ENCODE measurements at regions not wholly inside any gene's neighbourhood (a gene's known extent, or its start where the extent isn't known, plus 50 kb on each side); places are given as distances from the start of the nearest gene placed in this dataset.
"Not testable (repeated sequence)": the region's sequence is repeated elsewhere in the genome, so short reads cannot be mapped to it uniquely, and the experiment has no call there.

GRCh38 chr4:188377816-188378215 is 238.6 kb downstream of the TRIML1 start:
- DNase-seq: no peak

- no peak for DNase-seq
Observed at GRCh38 chr4:188383180-188383579, 243.9 kb downstream of the TRIML1 start.

- DNase-seq: no peak
Observed at GRCh38 chr4:188387179-188387791, 248.0 kb downstream of the TRIML1 start.

GRCh38 chr4:188391349-188391748 is 252.1 kb downstream of the TRIML1 start:
- DNase-seq: not testable (repeated sequence)

- no peak for DNase-seq
Observed at GRCh38 chr4:188396037-188396436, 256.8 kb downstream of the TRIML1 start.

- DNase-seq: no peak
Observed at GRCh38 chr4:188399834-188400233, 260.6 kb downstream of the TRIML1 start.

GRCh38 chr4:188400451-188400850 is 261.2 kb downstream of the TRIML1 start:
- no peak for DNase-seq

GRCh38 chr4:188403272-188403671 is 264.0 kb downstream of the TRIML1 start:
- DNase-seq: no peak

GRCh38 chr4:188405071-188405835 is 266.0 kb downstream of the TRIML1 start:
- DNase-seq: not testable (repeated sequence)

GRCh38 chr4:188408244-188409030 is 269.2 kb downstream of the TRIML1 start:
- DNase-seq: no peak

- no peak for DNase-seq
Observed at GRCh38 chr4:188409851-188410250, 270.6 kb downstream of the TRIML1 start.

- no peak for DNase-seq
Observed at GRCh38 chr4:188411805-188412204, 272.6 kb downstream of the TRIML1 start.

GRCh38 chr4:188412499-188412898 is 273.3 kb downstream of the TRIML1 start:
- DNase-seq: no peak

GRCh38 chr4:188414441-188414840 is 275.2 kb downstream of the TRIML1 start:
- no peak for DNase-seq

GRCh38 chr4:188417181-188417580 is 277.9 kb downstream of the TRIML1 start:
- DNase-seq: no peak

GRCh38 chr4:188423039-188423438 is 283.8 kb downstream of the TRIML1 start:
- no peak for DNase-seq

- no peak for DNase-seq
Observed at GRCh38 chr4:188428935-188429334, 289.7 kb downstream of the TRIML1 start.

GRCh38 chr4:188429965-188430364 is 290.7 kb downstream of the TRIML1 start:
- no peak for DNase-seq

- no peak for DNase-seq
Observed at GRCh38 chr4:188430384-188430783, 291.1 kb downstream of the TRIML1 start.

- DNase-seq: no peak
Observed at GRCh38 chr4:188432328-188432727, 293.1 kb downstream of the TRIML1 start.

GRCh38 chr4:188433741-188434315 is 294.6 kb downstream of the TRIML1 start:
- DNase-seq: no peak

GRCh38 chr4:188434643-188435042 is 295.4 kb downstream of the TRIML1 start:
- no peak for DNase-seq

GRCh38 chr4:188435381-188435780 is 296.1 kb downstream of the TRIML1 start:
- DNase-seq: no peak
